Gastrocnemius medialis (tissue), 4 donors: ENCODE measurements at regions not wholly inside any gene's neighbourhood (a gene's known extent, or its start where the extent isn't known, plus 50 kb on each side); places are given as distances from the start of the nearest gene placed in this dataset.

Experiments
- POLR2A ChIP-seq, 2 donors: fragments of 450-650 bp; IDR thresholded peaks; one replicate each; pipeline ENCODE4 v1.6.1; 2017; ENCODE audit warnings: antibody characterized with exemption in 2 of 2, mild to moderate bottlenecking in 2 of 2, moderate library complexity in 2 of 2
- TF ChIP-seq, protein P1 (sequence below), 5 experiments: fragments of 450-650 bp in 3 of 5; fragments of 200-600 bp in 2 of 5; sonication (generic) in 2 of 5; IDR thresholded peaks in 4 of 5; conservative IDR thresholded peaks in 1 of 5; 1 replicate in 4 of 5; 2 replicates in 1 of 5; pipeline ENCODE4 v1.5.1; 2016 to 2019; ENCODE audit warnings: antibody characterized with exemption in 5 of 5, mild to moderate bottlenecking in 3 of 5, moderate library complexity in 3 of 5

DNA sequence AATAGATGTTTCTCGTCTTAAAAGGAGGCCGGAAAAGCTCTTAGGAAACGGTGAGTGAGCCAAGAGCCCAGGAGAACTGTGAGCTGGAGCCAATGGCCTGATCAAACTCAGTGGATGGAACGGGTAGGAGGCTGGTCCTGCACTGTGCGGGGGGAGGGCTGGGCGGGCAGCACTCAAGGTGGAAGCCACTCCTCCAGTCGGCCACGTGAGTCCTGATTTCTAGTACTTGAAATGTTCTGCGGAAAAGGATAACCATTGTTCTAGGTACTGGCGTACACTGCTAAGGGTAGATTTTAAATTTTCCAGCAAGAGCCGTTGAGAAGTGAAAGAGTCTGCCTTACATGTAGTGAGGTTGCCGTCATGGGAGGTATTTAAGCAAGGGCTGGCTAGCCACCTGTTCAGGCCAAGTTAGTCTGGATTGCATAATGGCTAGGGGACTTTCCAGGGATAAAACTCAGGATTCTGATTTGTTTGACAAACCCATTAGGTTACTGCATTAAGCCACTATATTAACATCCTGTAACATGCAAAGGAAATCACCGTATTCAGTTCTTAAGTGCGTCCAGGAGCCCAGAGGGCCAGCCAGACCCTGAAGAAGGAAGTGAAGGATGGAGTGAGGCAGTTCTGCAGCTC lies 51.3 kb upstream of the ODC1 start:
- TF ChIP-seq, protein P1, sequence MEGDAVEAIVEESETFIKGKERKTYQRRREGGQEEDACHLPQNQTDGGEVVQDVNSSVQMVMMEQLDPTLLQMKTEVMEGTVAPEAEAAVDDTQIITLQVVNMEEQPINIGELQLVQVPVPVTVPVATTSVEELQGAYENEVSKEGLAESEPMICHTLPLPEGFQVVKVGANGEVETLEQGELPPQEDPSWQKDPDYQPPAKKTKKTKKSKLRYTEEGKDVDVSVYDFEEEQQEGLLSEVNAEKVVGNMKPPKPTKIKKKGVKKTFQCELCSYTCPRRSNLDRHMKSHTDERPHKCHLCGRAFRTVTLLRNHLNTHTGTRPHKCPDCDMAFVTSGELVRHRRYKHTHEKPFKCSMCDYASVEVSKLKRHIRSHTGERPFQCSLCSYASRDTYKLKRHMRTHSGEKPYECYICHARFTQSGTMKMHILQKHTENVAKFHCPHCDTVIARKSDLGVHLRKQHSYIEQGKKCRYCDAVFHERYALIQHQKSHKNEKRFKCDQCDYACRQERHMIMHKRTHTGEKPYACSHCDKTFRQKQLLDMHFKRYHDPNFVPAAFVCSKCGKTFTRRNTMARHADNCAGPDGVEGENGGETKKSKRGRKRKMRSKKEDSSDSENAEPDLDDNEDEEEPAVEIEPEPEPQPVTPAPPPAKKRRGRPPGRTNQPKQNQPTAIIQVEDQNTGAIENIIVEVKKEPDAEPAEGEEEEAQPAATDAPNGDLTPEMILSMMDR (IDR thresholded peaks at IDR 0.05 in 4 of 5, conservative IDR thresholded peaks at IDR 0.05 in 1 of 5) = no peak
- no peak for TF ChIP-seq POLR2A (IDR thresholded peaks at IDR 0.05)
